ENCODE measurements at regions not wholly inside any gene's neighbourhood (a gene's known extent, or its start where the extent isn't known, plus 50 kb on each side); places are given as distances from the start of the nearest gene placed in this dataset.

- TF ChIP-seq CTCF (conservative IDR thresholded peaks at IDR 0.05) (no peak), ZFX (IDR thresholded peaks at IDR 0.05) (no peak)
Observed at GRCh38 chr4:112775801-112776200, 138.9 kb downstream of the LARP7 start.
